ENCODE measurements at regions not wholly inside any gene's neighbourhood (a gene's known extent, or its start where the extent isn't known, plus 50 kb on each side); places are given as distances from the start of the nearest gene placed in this dataset.

- no peak for TF ChIP-seq POLR2A (IDR thresholded peaks at IDR 0.05)
- TF ChIP-seq CTCF (IDR thresholded peaks at IDR 0.05): no peak
Observed at GRCh38 chr10:22850541-22850940, 77.3 kb upstream of the ARMC3 start.
